IPS-18a (cell line): ENCODE measurements at regions not wholly inside any gene's neighbourhood (a gene's known extent, or its start where the extent isn't known, plus 50 kb on each side); places are given as distances from the start of the nearest gene placed in this dataset.
A peak's percentile ranks its signal among the peaks of the same experiment; 100 is the strongest.

Source experiments
- H3K27ac ChIP-seq: one replicate; pipeline ENCODE4 v1.5.1; 2013; ENCODE audit warnings: low read length
- H3K27me3 ChIP-seq: one replicate; pipeline ENCODE4 v1.6.1; 2013; ENCODE audit warnings: mild to moderate bottlenecking, low read length; ENCODE audit not compliant: control insufficient read depth, insufficient read depth
- H3K36me3 ChIP-seq: one replicate; pipeline ENCODE4 v1.6.1; 2013; ENCODE audit warnings: low read depth, low read length; ENCODE audit not compliant: control insufficient read depth
- H3K4me1 ChIP-seq: one replicate; pipeline ENCODE4 v1.6.1; 2013; ENCODE audit warnings: low read depth, low read length; ENCODE audit not compliant: control insufficient read depth
- H3K4me3 ChIP-seq: one replicate; pipeline ENCODE4 v1.5.1; 2013; ENCODE audit warnings: low read length
- H3K9ac ChIP-seq: one replicate; pipeline ENCODE4 v1.6.1; 2013; ENCODE audit warnings: mild to moderate bottlenecking, low read length, moderate library complexity
- H3K9me3 ChIP-seq: one replicate; pipeline ENCODE4 v1.6.1; 2013; ENCODE audit warnings: low read depth, low read length; ENCODE audit not compliant: control insufficient read depth

DNA sequence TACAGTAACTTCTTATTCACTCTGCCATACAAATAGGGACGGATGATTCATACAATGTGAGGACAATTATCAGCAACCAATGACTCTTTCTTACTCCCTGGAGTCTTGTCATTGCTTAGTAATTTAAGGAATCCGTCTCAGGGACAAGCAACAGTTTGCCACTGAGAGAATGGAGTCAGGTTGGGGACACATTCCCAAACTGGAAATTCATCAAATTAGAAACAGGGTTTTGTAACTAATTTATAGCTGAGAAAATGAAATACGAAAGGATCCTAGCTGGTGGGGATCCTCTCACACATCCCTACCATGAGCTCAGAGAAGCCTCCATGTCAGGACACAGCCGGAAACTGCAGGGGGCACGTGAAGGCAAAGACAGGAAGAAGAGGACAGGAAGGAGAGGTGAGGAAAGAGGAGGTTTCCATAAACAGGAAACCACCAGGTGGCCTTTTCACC is 50.4 kb upstream of the KDR start:
- H3K9ac ChIP-seq, result no peak overlapping the region
- no peak overlapping the region for H3K4me3 ChIP-seq
- peaks cover 17% of the 10 kb centered on the region for H3K4me1 ChIP-seq
- H3K36me3 ChIP-seq, result no peaks in the 10 kb centered on the region
- H3K27me3 ChIP-seq, result no peaks in the 10 kb centered on the region
- H3K9me3 ChIP-seq, result no peaks in the 10 kb centered on the region
- H3K27ac ChIP-seq, result no peak overlapping the region

DNA sequence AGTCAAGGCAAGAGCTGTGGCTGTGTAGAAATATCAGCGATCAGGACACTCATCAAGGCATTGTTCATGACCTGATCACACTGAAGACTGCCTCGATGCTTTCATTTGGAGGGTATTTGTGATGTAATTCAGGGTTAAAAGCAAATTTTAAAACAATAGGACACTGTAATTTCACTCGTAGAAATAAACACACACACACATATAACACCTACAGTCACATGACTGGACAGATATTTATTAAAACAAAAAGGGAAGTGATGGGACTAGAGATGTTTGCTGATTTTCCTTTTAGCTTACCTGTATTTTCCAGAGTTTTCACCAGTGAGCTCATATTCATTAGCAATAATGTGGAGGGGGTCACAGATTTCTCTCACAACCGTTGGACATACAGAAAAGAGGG is 51.1 kb upstream of the KDR start:
- Histone ChIP-seq H3K27me3 (no peaks in the 10 kb centered on the region), H3K27ac (no peak overlapping the region)

GRCh38 chr4:55177461-55177860 is 52.1 kb upstream of the KDR start:
- Histone ChIP-seq H3K27ac (no peak overlapping the region), H3K9ac (no peak overlapping the region), H3K36me3 (no peaks in the 10 kb centered on the region), H3K4me3 (no peak overlapping the region), H3K9me3 (no peaks in the 10 kb centered on the region), H3K4me1 (peaks cover 20% of the 10 kb centered on the region), H3K27me3 (no peaks in the 10 kb centered on the region)

More for the DNA sequence above, 51.1 kb upstream of the KDR start:
- H3K9me3 ChIP-seq, result no peaks in the 10 kb centered on the region
- no peak overlapping the region for H3K4me3 ChIP-seq
- no peak overlapping the region for H3K9ac ChIP-seq
- H3K36me3 ChIP-seq, result no peaks in the 10 kb centered on the region
- H3K4me1 ChIP-seq, result peaks cover 21% of the 10 kb centered on the region

DNA sequence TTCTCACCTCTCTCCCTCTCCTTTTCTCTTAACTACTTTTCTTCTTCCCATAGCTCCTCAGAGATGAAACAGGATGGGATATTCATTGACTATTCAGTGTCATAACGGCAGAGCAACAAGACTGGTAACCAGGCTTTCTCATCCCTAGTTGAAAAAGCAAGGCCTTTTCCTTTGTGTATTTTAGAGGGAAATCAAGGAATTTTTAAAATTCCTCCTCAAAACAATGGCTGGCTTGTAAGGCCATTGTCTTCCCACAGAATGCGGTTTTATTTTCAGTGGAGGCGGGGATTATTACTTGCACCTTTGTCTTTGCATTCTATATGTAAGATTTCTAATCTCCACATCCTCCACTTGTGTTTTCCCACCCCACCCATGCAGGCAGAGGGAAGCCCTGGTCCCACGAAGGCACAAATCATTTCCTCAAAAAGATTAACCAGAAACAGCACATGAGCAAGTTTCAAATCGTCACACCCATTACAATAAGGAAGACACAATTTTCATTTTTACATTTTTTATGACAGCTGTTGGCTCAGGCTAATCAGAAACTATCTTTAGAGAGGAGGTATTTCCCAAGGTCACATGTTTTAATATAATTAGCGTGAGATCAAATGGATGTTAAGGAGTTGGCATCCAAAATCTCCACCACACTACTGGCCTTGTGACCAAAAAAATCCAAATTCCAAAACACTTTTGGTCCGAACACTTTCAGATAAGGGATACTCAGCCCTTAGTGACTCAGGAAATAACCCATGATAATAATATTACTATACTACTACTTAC is 53.0 kb upstream of the KDR start:
- Histone ChIP-seq H3K36me3 (no peaks in the 10 kb centered on the region), H3K9ac (no peak overlapping the region), H3K27ac (no peak overlapping the region), H3K4me3 (no peak overlapping the region), H3K4me1 (peaks cover 13% of the 10 kb centered on the region), H3K9me3 (no peaks in the 10 kb centered on the region), H3K27me3 (no peaks in the 10 kb centered on the region)

DNA sequence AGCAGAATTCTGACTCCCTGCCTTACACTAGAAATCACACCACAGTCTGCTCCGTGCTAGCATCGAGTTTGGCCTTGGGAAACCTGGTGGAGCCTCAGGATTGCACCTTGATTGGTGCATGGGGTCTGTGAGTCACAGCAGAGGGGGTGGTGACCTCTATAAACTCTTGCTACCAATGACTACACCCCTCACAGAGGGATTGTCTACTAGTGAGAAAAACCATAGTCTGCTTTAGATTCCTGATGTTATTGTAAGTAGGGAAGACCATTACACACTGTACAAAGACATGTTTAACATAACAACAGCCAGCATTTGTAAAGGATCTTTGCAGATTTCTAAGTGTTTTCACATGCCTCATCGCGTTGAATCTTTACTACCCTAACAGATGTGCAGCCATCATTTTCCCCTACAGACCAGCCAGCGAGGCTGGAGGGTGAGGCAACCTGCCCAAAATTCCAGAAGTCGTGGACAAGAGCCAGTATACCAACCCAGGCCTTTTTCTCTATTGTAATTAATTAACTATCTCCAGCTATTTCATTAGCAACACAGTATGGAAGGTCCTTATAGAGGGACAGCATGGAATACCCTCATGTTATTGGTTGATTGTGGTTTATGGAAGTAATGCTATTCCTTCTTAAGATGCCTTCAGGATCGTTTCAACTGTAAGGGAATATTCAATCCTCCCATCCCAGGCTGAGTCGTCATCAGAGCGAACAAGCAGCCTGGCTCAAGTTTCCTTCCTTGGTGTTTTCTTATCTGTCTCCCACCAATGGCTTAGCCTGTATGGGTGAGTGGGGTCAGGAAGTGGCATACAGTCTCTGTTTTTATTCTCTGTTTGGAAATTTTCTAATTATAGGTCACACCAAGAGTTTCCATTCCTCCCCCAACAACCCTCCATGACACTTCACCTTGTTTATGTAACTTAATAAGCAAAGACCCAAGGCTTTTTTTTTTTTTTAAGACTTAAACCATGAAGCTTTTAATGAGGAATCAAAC is 55.9 kb upstream of the KDR start:
- no peak overlapping the region for H3K27ac ChIP-seq
- peaks cover 22% of the 10 kb centered on the region for H3K4me1 ChIP-seq
- no peaks in the 10 kb centered on the region for H3K27me3 ChIP-seq
- no peaks in the 10 kb centered on the region for H3K36me3 ChIP-seq
- H3K9me3 ChIP-seq, result no peaks in the 10 kb centered on the region
- H3K4me3 ChIP-seq, result no peak overlapping the region
- H3K9ac ChIP-seq, result no peak overlapping the region

DNA sequence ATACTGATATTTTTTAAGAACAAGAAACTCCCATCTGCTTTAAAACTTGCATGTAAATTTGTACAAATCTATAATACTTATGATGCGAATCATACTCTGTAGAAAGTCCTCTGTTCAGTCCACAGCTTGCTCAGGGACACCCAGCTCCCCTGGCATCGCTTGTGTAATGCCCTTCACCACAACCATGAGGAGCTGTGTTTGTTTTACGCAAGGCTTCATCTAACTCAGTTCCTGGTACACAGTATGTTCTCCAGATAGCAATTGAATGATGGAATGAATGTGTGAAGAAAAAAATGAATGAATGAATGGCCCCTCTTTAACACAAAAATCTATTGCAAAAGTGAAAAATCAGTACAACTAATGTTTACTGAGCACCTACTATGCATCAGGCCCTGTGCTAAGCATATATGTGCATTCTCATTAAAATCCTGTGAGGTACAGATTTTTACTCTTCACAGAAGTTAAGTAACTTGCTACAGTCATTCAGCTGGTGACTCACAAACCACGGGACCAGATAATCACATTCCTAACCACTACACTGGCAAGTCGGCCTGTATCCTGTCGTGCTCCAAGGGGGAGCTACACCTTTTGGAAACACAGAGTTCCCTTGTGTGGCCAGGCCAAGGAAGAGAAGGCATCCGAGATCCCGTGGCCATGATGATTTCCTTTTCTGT is 58.7 kb upstream of the KDR start:
- Histone ChIP-seq H3K27me3 (no peaks in the 10 kb centered on the region), H3K4me1 (peaks cover 45% of the 10 kb centered on the region), H3K9me3 (no peaks in the 10 kb centered on the region), H3K9ac (no peak overlapping the region), H3K27ac (no peak overlapping the region), H3K36me3 (no peaks in the 10 kb centered on the region), H3K4me3 (no peak overlapping the region)

DNA sequence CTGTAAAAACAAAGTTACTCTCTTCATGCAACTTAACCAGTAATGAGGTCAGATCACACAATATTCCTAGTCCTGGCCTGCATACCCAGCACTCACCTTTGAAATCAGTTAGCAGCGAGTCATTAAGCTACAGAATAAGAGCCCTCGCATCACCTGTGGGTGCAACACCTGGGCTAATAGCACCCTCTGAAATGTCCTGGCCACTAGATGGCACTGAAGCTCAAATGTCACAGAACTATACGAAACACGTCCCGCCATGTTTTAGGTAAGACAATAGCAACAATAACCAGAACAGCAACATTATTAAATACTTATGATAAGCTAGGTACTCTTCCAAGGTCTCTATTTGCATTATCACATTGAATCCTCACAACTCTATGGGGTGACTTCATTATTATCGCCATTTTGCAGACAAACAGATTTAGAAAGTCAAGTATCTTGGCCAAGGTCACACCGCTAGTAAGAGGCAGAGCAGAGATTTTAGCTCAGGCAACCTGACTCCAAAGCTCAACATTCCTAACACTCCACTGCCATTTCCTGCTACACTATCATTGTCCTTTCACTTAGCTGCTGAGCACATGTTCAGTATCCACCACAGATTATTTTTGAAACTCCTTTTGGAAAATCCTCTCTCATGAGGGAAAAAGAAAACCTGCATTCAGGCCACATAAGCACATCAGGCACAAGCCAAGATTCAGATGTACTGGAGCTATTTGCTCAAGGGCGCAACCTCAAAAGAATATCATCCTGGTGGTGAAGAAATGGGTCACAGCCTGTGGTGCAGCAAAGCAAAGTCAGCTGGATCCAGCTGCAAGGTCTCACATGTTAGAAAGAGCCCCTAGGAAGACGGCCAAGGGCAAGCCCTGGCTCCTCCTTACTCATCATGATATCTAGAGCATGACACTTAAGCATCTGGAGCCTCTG is 59.5 kb upstream of the KDR start:
- no peaks in the 10 kb centered on the region for H3K9me3 ChIP-seq
- no peak overlapping the region for H3K27ac ChIP-seq
- peaks cover 45% of the 10 kb centered on the region for H3K4me1 ChIP-seq
- H3K27me3 ChIP-seq, result no peaks in the 10 kb centered on the region
- H3K4me3 ChIP-seq, result no peak overlapping the region
- H3K9ac ChIP-seq, result no peak overlapping the region
- no peaks in the 10 kb centered on the region for H3K36me3 ChIP-seq

GRCh38 chr4:55186123-55186522 is 60.7 kb upstream of the KDR start:
- peaks cover 40% of the 10 kb centered on the region for H3K4me1 ChIP-seq
- no peaks in the 10 kb centered on the region for H3K36me3 ChIP-seq
- H3K9ac ChIP-seq, result no peak overlapping the region
- no peaks in the 10 kb centered on the region for H3K27me3 ChIP-seq
- no peak overlapping the region for H3K27ac ChIP-seq
- no peaks in the 10 kb centered on the region for H3K9me3 ChIP-seq
- H3K4me3 ChIP-seq, result peak overlapping the region; percentile 5

- Histone ChIP-seq H3K27me3 (no peaks in the 10 kb centered on the region), H3K36me3 (no peaks in the 10 kb centered on the region), H3K9ac (no peak overlapping the region), H3K27ac (no peak overlapping the region), H3K4me3 (peak overlapping the region; percentile 5), H3K4me1 (peaks cover 39% of the 10 kb centered on the region), H3K9me3 (no peaks in the 10 kb centered on the region)
Observed at GRCh38 chr4:55186700-55187099, 61.3 kb upstream of the KDR start.

- Histone ChIP-seq H3K4me3 (no peak overlapping the region), H3K36me3 (no peaks in the 10 kb centered on the region), H3K4me1 (peaks cover 4% of the 10 kb centered on the region)
Observed at GRCh38 chr4:55214172-55214571, 88.8 kb upstream of the KDR start.

More at GRCh38 chr4:55214172-55214571, 88.8 kb upstream of the KDR start:
- Histone ChIP-seq H3K9me3 (no peaks in the 10 kb centered on the region), H3K27me3 (no peaks in the 10 kb centered on the region), H3K9ac (no peak overlapping the region), H3K27ac (no peak overlapping the region)
